Mucosa of descending colon (tissue), 3 donors: ENCODE measurements at regions not wholly inside any gene's neighbourhood (a gene's known extent, or its start where the extent isn't known, plus 50 kb on each side); places are given as distances from the start of the nearest gene placed in this dataset.

Source experiments
- ATAC-seq: fragments of 200-7000 bp; cut with Tn5 transposase; one replicate; pipeline ENCODE4 v1.9.1; 2020; ENCODE audit warnings: mild to moderate bottlenecking, moderate library complexity
- DNase-seq, 3 donors: peaks; one replicate each; pipeline ENCODE4 v3.0.0-alpha.2; 2020
- H3K36me3 ChIP-seq: fragments of 200-600 bp; one replicate; pipeline ENCODE4 v1.8.0; 2021; ENCODE audit warnings: low read depth, mild to moderate bottlenecking
- H3K4me1 ChIP-seq: fragments of 200-600 bp; one replicate; pipeline ENCODE4 v1.8.0; 2021; ENCODE audit warnings: low read depth, mild to moderate bottlenecking
- H3K4me3 ChIP-seq: fragments of 200-600 bp; one replicate; pipeline ENCODE4 v1.8.0; 2021; ENCODE audit warnings: mild to moderate bottlenecking
- H3K9me3 ChIP-seq: fragments of 200-600 bp; one replicate; pipeline ENCODE4 v1.8.0; 2021; ENCODE audit warnings: mild to moderate bottlenecking
- intact Hi-C, 2 donors: fragments of 100-400 bp; cut with DNase I in 1 of 2; cut with micrococcal nuclease in 1 of 2; formaldehyde crosslinking; loops; one replicate each; pipeline versions ENCODE4 v1.11.0 to v1.11.1; 2022; cut with DNase I, micrococcal nuclease
- TF ChIP-seq, protein P1 (sequence below): fragments of 200-600 bp; IDR thresholded peaks from one replicate; pipeline ENCODE4 v1.8.0; 2022; ENCODE audit warnings: antibody characterized with exemption, mild to moderate bottlenecking
- donor health status: DM: no; HTN: no; CAD: no; lungs with moderate emphysema.
- donor health status: DM: no; HTN: no; CAD: no.
- donor health status: DM: no; HTN: yes; CAD: no.

DNA sequence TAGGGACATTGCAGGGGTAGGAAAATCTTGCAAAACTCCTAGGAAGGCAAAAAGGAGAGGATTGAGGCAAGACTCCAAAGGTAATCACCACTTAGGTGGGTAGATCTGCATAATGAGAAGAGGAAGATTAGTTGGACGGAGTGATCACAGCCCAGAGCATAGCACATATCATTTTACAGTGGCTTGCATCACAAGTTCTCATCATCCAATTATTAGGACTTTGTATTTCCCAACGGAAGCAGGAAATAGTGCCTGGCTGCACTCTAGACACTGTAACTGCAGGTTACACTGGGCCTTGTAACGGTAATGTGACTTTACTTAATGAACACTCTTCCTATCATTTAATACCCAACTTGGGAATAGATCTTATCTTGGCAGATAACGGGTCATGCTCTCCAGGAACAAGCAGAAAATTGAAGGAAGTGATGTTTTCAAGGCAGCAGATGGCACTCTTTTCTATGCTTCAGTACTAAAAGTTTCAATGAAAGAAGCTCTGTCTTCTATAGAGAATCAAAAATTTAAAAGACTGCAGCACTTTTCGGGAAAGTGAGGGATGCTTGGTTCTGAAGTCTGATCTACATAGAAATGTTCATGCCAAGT lies 101.9 kb upstream of the KCNMB2 start:
- ATAC-seq (no peak), DNase-seq (no peak)
- intact Hi-C loops: loop anchor here in 1 of 2 donors (10.0 kb wide), 1 partner anchor 530 kb away; no protein-coding TSS in a partner anchor
- no peak overlapping the region for H3K4me3 ChIP-seq
- H3K9me3 ChIP-seq: no peaks in the 10 kb centered on the region
- no peaks in the 10 kb centered on the region for H3K36me3 ChIP-seq
- TF ChIP-seq, protein P1, sequence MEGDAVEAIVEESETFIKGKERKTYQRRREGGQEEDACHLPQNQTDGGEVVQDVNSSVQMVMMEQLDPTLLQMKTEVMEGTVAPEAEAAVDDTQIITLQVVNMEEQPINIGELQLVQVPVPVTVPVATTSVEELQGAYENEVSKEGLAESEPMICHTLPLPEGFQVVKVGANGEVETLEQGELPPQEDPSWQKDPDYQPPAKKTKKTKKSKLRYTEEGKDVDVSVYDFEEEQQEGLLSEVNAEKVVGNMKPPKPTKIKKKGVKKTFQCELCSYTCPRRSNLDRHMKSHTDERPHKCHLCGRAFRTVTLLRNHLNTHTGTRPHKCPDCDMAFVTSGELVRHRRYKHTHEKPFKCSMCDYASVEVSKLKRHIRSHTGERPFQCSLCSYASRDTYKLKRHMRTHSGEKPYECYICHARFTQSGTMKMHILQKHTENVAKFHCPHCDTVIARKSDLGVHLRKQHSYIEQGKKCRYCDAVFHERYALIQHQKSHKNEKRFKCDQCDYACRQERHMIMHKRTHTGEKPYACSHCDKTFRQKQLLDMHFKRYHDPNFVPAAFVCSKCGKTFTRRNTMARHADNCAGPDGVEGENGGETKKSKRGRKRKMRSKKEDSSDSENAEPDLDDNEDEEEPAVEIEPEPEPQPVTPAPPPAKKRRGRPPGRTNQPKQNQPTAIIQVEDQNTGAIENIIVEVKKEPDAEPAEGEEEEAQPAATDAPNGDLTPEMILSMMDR: no peak
- no peaks in the 10 kb centered on the region for H3K4me1 ChIP-seq

DNA sequence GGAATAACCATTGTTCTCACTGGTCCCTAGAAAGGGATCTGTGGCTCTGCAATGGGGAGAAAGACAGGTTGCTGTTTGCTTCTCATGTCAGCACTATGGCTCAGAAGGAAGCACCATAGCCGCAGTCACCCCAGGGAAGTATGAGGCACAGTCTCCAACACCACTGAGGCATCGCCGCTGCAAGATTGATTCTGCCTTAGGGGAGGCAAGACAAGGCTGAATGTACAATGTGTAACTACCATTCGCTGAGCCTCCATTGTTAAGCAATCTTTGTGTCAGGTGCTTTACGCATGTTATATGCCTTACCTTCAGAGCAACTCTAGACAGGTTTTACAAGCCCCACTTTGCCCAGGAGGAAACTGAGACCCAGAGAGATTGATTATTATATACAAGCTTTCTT lies 100.7 kb upstream of the KCNMB2 start:
- Histone ChIP-seq H3K4me3 (no peak overlapping the region), H3K4me1 (no peaks in the 10 kb centered on the region), H3K9me3 (no peaks in the 10 kb centered on the region), H3K36me3 (no peaks in the 10 kb centered on the region)
- TF ChIP-seq, protein P1: no peak
- DNase-seq: no peak
- intact Hi-C loops: loop anchor here in 1 of 2 donors (10.0 kb wide), 1 partner anchor 529 kb away; no protein-coding TSS in a partner anchor
- ATAC-seq: no peak

DNA sequence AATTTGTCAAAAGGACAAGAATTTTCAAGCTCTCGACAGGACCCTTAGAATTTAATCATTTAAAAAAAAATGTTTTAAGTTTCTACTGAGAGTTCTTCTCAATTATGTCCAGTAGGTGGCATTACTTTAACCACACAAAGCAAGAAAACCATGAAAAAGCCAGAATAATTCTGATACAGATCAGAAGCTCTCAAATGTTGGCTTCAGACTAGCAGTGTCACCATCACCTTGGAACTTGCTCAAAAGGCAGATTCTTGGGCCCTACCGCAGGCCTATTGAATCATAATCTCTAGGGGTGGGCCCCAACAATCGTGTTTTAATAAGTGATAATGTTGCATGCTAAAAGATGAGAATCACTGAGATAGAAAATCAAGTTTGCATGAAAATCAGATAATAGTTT lies 99.5 kb upstream of the KCNMB2 start:
- H3K4me3 ChIP-seq: no peak overlapping the region
- no peak for DNase-seq
- H3K9me3 ChIP-seq: no peaks in the 10 kb centered on the region
- H3K36me3 ChIP-seq: no peaks in the 10 kb centered on the region
- TF ChIP-seq, protein P1: no peak
- ATAC-seq: no peak
- no peaks in the 10 kb centered on the region for H3K4me1 ChIP-seq
- intact Hi-C loops: loop anchor here in 1 of 2 donors (10.0 kb wide), 1 partner anchor 528 kb away; no protein-coding TSS in a partner anchor

DNA sequence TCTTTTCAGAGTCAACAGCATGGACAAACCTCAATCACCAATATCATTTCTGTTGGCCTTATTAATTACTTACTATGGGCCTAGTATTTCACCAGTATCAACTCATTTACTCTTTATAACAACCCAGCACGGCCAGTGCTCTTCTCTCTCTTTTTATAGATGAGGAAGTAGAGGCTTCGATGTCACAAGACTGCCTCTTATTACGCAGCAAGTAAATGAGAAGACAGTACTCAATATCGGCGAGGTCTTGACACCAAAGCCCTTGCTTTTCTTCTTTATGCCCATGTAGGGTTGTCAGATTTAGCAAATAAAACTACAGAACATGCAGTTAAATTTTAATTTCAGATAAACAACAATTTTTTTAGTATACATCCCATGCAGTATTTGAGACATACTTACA lies 99.0 kb upstream of the KCNMB2 start:
- TF ChIP-seq, protein P1: no peak
- H3K36me3 ChIP-seq: no peaks in the 10 kb centered on the region
- intact Hi-C loops: loop anchor here in 1 of 2 donors (10.0 kb wide), 1 partner anchor 528 kb away; no protein-coding TSS in a partner anchor
- no peak overlapping the region for H3K4me3 ChIP-seq
- no peaks in the 10 kb centered on the region for H3K4me1 ChIP-seq
- no peak for ATAC-seq
- no peaks in the 10 kb centered on the region for H3K9me3 ChIP-seq
- no peak for DNase-seq

DNA sequence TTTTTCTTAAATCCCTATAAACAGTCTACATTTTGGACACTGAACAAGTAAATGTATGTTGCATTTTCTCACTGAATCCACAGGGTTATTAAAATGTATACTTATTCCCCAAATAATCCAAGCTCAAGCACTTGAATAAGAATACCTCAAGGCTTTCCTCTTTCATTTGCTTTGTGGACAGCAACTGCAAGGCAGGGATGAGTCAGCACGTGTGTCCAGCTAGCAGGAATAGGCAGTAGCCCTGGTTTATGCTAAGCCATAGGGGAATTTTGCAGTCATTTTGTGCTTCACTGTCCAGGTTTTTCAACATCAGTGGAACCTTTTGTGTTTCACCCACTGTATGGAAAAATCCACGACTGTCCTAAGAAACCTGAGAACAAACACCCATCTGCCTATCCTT lies 96.7 kb upstream of the KCNMB2 start:
- Histone ChIP-seq H3K4me1 (no peaks in the 10 kb centered on the region), H3K9me3 (no peaks in the 10 kb centered on the region), H3K36me3 (no peaks in the 10 kb centered on the region), H3K4me3 (no peak overlapping the region)
- TF ChIP-seq, protein P1: no peak
- intact Hi-C loops: loop anchor here in 1 of 2 donors (10.0 kb wide), 1 partner anchor 525 kb away; no protein-coding TSS in a partner anchor
- no peak for ATAC-seq
- DNase-seq: no peak
